GM12874 (cell line): ENCODE measurements at regions not wholly inside any gene's neighbourhood (a gene's known extent, or its start where the extent isn't known, plus 50 kb on each side); places are given as distances from the start of the nearest gene placed in this dataset.

Source experiments
- CTCF ChIP-seq: IDR thresholded peaks from 2 replicates; pipeline ENCODE4 v1.5.1; 2011; ENCODE audit warnings: low read depth, mild to moderate bottlenecking, control low read depth, low read length, moderate library complexity; ENCODE audit not compliant: insufficient read depth

- no peak for TF ChIP-seq CTCF
Measured at GRCh38 chr15:70203981-70204560, 106.4 kb upstream of the TLE3 start.

DNA sequence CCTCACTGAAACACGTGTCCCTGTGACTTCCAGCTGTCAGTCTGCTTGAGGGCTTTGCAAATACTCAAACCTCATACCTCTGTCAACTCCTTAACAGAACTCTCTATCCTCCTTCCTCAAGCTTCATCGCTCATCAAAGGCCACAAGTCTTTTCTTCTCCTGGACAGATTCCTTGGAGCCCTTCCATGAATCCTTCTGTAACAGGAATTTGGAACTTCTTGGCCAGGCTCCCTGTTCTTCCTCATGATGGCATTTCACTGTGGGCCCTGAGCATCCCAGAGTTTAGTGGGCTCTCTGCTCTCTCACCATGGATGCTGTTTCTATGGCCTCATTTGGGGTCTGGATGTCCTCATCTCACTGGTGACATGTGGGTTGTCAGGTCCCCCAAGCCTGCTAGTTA, 105.0 kb upstream of the TLE3 start:
- no peak for TF ChIP-seq CTCF

DNA sequence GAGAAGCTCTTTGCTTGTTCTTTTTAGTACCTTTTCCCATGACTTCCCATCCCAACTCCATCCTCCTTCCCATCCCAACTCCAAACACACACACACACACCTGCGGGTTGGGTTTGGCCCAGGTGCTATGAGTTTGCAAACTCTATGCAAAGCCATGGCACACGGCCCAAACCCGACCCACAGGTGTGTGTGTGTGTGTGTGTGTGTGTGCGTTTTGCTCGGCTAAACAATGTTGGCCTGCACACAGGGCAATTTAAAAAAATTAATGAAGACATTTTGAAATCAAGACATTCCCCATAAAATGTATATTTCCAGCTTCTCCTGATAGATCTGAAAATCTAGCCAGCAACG, 103.7 kb upstream of the TLE3 start:
- TF ChIP-seq CTCF: no peak

- no peak for TF ChIP-seq CTCF
Measured at GRCh38 chr15:70200511-70201424, 103.1 kb upstream of the TLE3 start.

DNA sequence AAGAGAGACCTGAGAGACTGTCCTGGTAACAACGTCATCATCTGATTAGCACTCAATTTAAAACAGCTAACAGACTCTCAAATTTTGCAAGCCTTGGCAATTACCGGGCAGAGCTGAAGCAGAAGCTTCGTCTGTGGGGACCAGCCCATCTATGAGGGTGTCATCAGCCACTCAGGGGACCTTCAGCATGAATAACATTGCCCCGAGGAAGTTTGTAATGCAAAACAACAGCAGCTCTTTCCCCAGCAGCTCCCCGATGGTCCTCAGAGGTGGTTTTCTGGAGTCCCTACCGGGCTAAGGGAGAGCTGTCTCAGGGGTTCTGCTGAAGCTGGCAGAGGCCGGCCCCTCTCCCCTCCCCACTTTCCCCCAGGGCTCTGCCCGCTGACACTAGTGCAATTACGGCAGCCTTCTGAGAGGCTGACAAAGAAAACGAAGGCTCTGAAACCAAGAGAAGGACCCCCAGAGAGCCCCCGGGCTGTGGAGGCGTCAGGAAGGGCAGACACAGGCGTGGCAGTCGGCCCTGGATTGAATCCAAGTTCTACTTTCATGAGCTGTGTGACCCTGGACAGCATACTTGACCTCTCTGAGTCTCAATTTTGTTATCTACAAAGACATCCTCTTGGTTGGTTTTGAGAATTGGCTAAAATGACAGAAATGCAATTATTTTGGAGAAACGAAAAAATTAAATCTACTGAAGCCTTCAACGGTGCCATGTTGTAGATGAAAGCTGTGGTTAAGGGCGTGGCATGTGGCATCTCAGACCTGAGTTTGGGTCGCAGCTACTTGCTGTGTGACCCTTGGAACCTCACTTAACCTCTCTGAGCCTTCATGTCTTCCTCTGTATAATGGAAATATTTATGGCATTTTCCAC, 102.1 kb upstream of the TLE3 start:
- no peak for TF ChIP-seq CTCF

- no peak for TF ChIP-seq CTCF
Measured at GRCh38 chr15:70199124-70199482, 101.4 kb upstream of the TLE3 start.
